ENCODE measurements at regions not wholly inside any gene's neighbourhood (a gene's known extent, or its start where the extent isn't known, plus 50 kb on each side); places are given as distances from the start of the nearest gene placed in this dataset.
A peak's percentile ranks its signal among the peaks of the same experiment; 100 is the strongest.

GRCh38 chr9:108150736-108151586 is 661.4 kb upstream of the KLF4 start:
- POLR2A ChIA-PET = no interaction called here
- H3K4me3 Mint-ChIP-seq = no peak overlapping the region
- H3K27ac Mint-ChIP-seq = no peak overlapping the region
- H3K4me1 Mint-ChIP-seq = no peaks in the 10 kb centered on the region
- DNase-seq = no peak
- ATAC-seq = no peak
- H3K36me3 Mint-ChIP-seq = no peaks in the 10 kb centered on the region
- H3K27me3 Mint-ChIP-seq = peaks cover 0 to 4% (median 0%) of the 10 kb centered on the region in 5 donors
- peaks cover 2 to 31% (median 7%) of the 10 kb centered on the region in 9 donors for H3K9me3 Mint-ChIP-seq

GRCh38 chr9:108149326-108149725 is 659.8 kb upstream of the KLF4 start:
- no peak for DNase-seq
- Mint-ChIP-seq H3K4me3 (no peak overlapping the region), H3K4me1 (no peaks in the 10 kb centered on the region), H3K27me3 (peaks cover 0 to 4% (median 0%) of the 10 kb centered on the region in 5 donors), H3K9me3 (peaks cover 5 to 31% (median 14%) of the 10 kb centered on the region in 9 donors), H3K36me3 (no peaks in the 10 kb centered on the region), H3K27ac (no peak overlapping the region)
- ATAC-seq = no peak
- POLR2A ChIA-PET = no interaction called here

GRCh38 chr9:108142504-108143201 is 653.1 kb upstream of the KLF4 start:
- H3K4me3 Mint-ChIP-seq = no peak overlapping the region
- no peak overlapping the region for H3K27ac Mint-ChIP-seq
- no peaks in the 10 kb centered on the region for H3K36me3 Mint-ChIP-seq
- ATAC-seq (no peak), DNase-seq (no peak)
- peaks cover 0 to 14% (median 0%) of the 10 kb centered on the region in 5 donors for H3K27me3 Mint-ChIP-seq
- POLR2A ChIA-PET = no interaction called here
- no peaks in the 10 kb centered on the region for H3K4me1 Mint-ChIP-seq
- H3K9me3 Mint-ChIP-seq = peaks cover 5 to 38% (median 14%) of the 10 kb centered on the region in 9 donors

- no peak for DNase-seq
- Mint-ChIP-seq H3K9me3 (peaks cover 5 to 39% (median 12%) of the 10 kb centered on the region in 9 donors), H3K4me3 (no peak overlapping the region), H3K27ac (no peak overlapping the region), H3K4me1 (no peaks in the 10 kb centered on the region), H3K36me3 (no peaks in the 10 kb centered on the region), H3K27me3 (peaks cover 0 to 14% (median 0%) of the 10 kb centered on the region in 5 donors)
- ATAC-seq = no peak
- POLR2A ChIA-PET = no interaction called here
Measured at GRCh38 chr9:108142142-108142503, 652.6 kb upstream of the KLF4 start.

- DNase-seq = no peak
- no peak for ATAC-seq
- Mint-ChIP-seq H3K36me3 (no peaks in the 10 kb centered on the region), H3K4me1 (no peaks in the 10 kb centered on the region), H3K4me3 (no peak overlapping the region), H3K9me3 (peaks cover 0 to 30% (median 3%) of the 10 kb centered on the region in 9 donors), H3K27ac (no peak overlapping the region), H3K27me3 (peaks cover 0 to 14% (median 0%) of the 10 kb centered on the region in 5 donors)
- POLR2A ChIA-PET = no interaction called here
Measured at GRCh38 chr9:108139900-108140299, 650.3 kb upstream of the KLF4 start.

GRCh38 chr9:108138516-108138915 is 648.9 kb upstream of the KLF4 start:
- H3K27ac Mint-ChIP-seq = no peak overlapping the region
- DNase-seq (no peak), ATAC-seq (no peak)
- no peak overlapping the region for H3K4me3 Mint-ChIP-seq
- no peaks in the 10 kb centered on the region for H3K4me1 Mint-ChIP-seq
- no peaks in the 10 kb centered on the region for H3K36me3 Mint-ChIP-seq
- POLR2A ChIA-PET = no interaction called here
- peaks cover 0 to 14% (median 0%) of the 10 kb centered on the region in 5 donors for H3K27me3 Mint-ChIP-seq
- H3K9me3 Mint-ChIP-seq = peaks cover 0 to 30% (median 3%) of the 10 kb centered on the region in 9 donors

GRCh38 chr9:108136656-108137055 is 647.1 kb upstream of the KLF4 start:
- POLR2A ChIA-PET = no interaction called here
- Mint-ChIP-seq H3K4me1 (no peaks in the 10 kb centered on the region), H3K36me3 (no peaks in the 10 kb centered on the region), H3K27ac (no peak overlapping the region), H3K27me3 (peaks cover 0 to 14% (median 0%) of the 10 kb centered on the region in 5 donors), H3K9me3 (peaks cover 0 to 30% (median 3%) of the 10 kb centered on the region in 9 donors), H3K4me3 (no peak overlapping the region)
- DNase-seq = no peak
- ATAC-seq = no peak

GRCh38 chr9:108134486-108135128 is 645.0 kb upstream of the KLF4 start:
- no peak overlapping the region for H3K27ac Mint-ChIP-seq
- H3K9me3 Mint-ChIP-seq = peaks cover 0 to 22% (median 2%) of the 10 kb centered on the region in 9 donors
- no peaks in the 10 kb centered on the region for H3K4me1 Mint-ChIP-seq
- POLR2A ChIA-PET = no interaction called here
- H3K4me3 Mint-ChIP-seq = no peak overlapping the region
- peaks cover 0 to 6% (median 0%) of the 10 kb centered on the region in 5 donors for H3K27me3 Mint-ChIP-seq
- ATAC-seq = no peak
- DNase-seq = no peak
- H3K36me3 Mint-ChIP-seq = no peaks in the 10 kb centered on the region

GRCh38 chr9:108133680-108134079 is 644.1 kb upstream of the KLF4 start:
- Mint-ChIP-seq H3K27me3 (peaks cover 0 to 5% (median 0%) of the 10 kb centered on the region in 5 donors), H3K4me1 (no peaks in the 10 kb centered on the region), H3K4me3 (no peak overlapping the region), H3K9me3 (peaks cover 0 to 18% (median 2%) of the 10 kb centered on the region in 9 donors), H3K27ac (no peak overlapping the region), H3K36me3 (no peaks in the 10 kb centered on the region)
- no peak for DNase-seq
- ATAC-seq = no peak
- POLR2A ChIA-PET = no interaction called here

GRCh38 chr9:108133101-108133500 is 643.5 kb upstream of the KLF4 start:
- peaks cover 0 to under 1% (median 0%) of the 10 kb centered on the region in 5 donors for H3K27me3 Mint-ChIP-seq
- H3K4me1 Mint-ChIP-seq = no peaks in the 10 kb centered on the region
- H3K27ac Mint-ChIP-seq = peak overlapping the region in 1 of 10 donors; percentile 2
- peaks cover 0 to 14% (median under 1%) of the 10 kb centered on the region in 9 donors for H3K9me3 Mint-ChIP-seq
- H3K36me3 Mint-ChIP-seq = no peaks in the 10 kb centered on the region
- POLR2A ChIA-PET = no interaction called here
- ATAC-seq (no peak), DNase-seq (no peak)
- no peak overlapping the region for H3K4me3 Mint-ChIP-seq

- Mint-ChIP-seq H3K36me3 (no peaks in the 10 kb centered on the region), H3K27ac (no peak overlapping the region), H3K27me3 (no peaks in the 10 kb centered on the region), H3K9me3 (peaks cover 0 to 9% (median 0%) of the 10 kb centered on the region in 9 donors), H3K4me3 (no peak overlapping the region), H3K4me1 (no peaks in the 10 kb centered on the region)
- no peak for DNase-seq
- POLR2A ChIA-PET = no interaction called here
- ATAC-seq = no peak
Measured at GRCh38 chr9:108130905-108131304, 641.3 kb upstream of the KLF4 start.

GRCh38 chr9:108125625-108126024 is 636.1 kb upstream of the KLF4 start:
- POLR2A ChIA-PET = no interaction called here
- no peaks in the 10 kb centered on the region for H3K27me3 Mint-ChIP-seq
- no peak for ATAC-seq

GRCh38 chr9:108119530-108120113 is 630.1 kb upstream of the KLF4 start:
- Mint-ChIP-seq H3K4me1 (no peaks in the 10 kb centered on the region), H3K27me3 (no peaks in the 10 kb centered on the region), H3K9me3 (peaks cover 0 to 10% (median 0%) of the 10 kb centered on the region in 9 donors), H3K36me3 (no peaks in the 10 kb centered on the region), H3K4me3 (no peak overlapping the region), H3K27ac (no peak overlapping the region)
- POLR2A ChIA-PET = no interaction called here
- DNase-seq (no peak), ATAC-seq (no peak)

More at GRCh38 chr9:108125625-108126024, 636.1 kb upstream of the KLF4 start:
- Mint-ChIP-seq H3K4me1 (no peaks in the 10 kb centered on the region), H3K27ac (no peak overlapping the region), H3K9me3 (peaks cover 0 to 5% (median 0%) of the 10 kb centered on the region in 9 donors), H3K36me3 (no peaks in the 10 kb centered on the region), H3K4me3 (no peak overlapping the region)
- DNase-seq = no peak
